Stomach (tissue), 4 donors: ENCODE measurements at regions not wholly inside any gene's neighbourhood (a gene's known extent, or its start where the extent isn't known, plus 50 kb on each side); places are given as distances from the start of the nearest gene placed in this dataset.

Source experiments
- CTCF ChIP-seq, 7 experiments: fragments of 450-650 bp in 4 of 7; fragments of 200-600 bp in 3 of 7; sonication (generic) in 3 of 7; IDR thresholded peaks; one replicate each; pipeline ENCODE4 v1.5.1; 2016 to 2019; ENCODE audit warnings: antibody characterized with exemption in 7 of 7, control low read depth in 2 of 7, mild to moderate bottlenecking in 1 of 7
- POLR2A ChIP-seq, 4 donors: fragments of 450-650 bp; IDR thresholded peaks; one replicate each; pipeline ENCODE4 v1.6.1; 2016; ENCODE audit warnings: antibody characterized with exemption in 4 of 4, control low read depth in 2 of 4, mild to moderate bottlenecking in 1 of 4, moderate library complexity in 1 of 4
- POLR2AphosphoS5 ChIP-seq, 3 donors: sonication (generic); formaldehyde crosslinking; IDR thresholded peaks; one replicate each; pipeline ENCODE4 v1.6.1; 2016; ENCODE audit warnings: antibody characterized with exemption in 3 of 3

GRCh38 chr3:177830411-177830849 lies 633.1 kb upstream of the TBL1XR1 start:
- no peak for TF ChIP-seq CTCF (IDR thresholded peaks at IDR 0.05)
- peak; percentile 44 to 60 (median 57) for TF ChIP-seq POLR2AphosphoS5 (IDR thresholded peaks at IDR 0.05)
- TF ChIP-seq POLR2A (IDR thresholded peaks at IDR 0.05) = no peak
